AG10803 (cell line): ENCODE measurements at regions not wholly inside any gene's neighbourhood (a gene's known extent, or its start where the extent isn't known, plus 50 kb on each side); places are given as distances from the start of the nearest gene placed in this dataset.

Experiments used
- DNase-seq: peaks from one replicate; pipeline ENCODE4 v3.0.0; 2010; ENCODE audit warnings: low read depth
- H3K4me3 ChIP-seq: 2 replicates; pipeline ENCODE4 v1.5.1; 2011; ENCODE audit warnings: mild to moderate bottlenecking, low read length, control low read depth
- TF ChIP-seq, protein P1 (sequence below): conservative IDR thresholded peaks from 2 replicates; pipeline ENCODE4 v1.5.1; 2011; ENCODE audit warnings: mild to moderate bottlenecking, low read length, control low read depth, inconsistent platforms

DNA sequence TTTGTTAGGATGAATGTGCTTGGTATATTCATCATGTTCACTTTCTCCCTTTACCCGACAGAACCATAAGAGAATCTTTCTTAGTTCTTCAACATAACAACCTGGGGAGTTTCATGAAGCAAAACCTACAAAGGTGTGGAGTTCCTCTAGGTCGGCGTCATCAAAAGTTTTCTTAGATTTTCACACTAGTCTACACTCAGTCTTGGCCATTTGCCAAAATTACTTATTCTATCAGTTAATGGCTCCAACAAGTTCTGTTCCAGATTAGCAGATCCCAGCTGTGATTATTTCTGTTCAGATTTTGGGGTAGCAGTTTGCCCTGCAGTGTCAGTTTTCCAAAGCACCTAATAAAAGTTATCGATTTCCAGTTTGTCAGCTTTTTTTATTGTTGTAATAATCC is 935.8 kb upstream of the RAG2 start:
- H3K4me3 ChIP-seq: no peak overlapping the region
- TF ChIP-seq, protein P1, sequence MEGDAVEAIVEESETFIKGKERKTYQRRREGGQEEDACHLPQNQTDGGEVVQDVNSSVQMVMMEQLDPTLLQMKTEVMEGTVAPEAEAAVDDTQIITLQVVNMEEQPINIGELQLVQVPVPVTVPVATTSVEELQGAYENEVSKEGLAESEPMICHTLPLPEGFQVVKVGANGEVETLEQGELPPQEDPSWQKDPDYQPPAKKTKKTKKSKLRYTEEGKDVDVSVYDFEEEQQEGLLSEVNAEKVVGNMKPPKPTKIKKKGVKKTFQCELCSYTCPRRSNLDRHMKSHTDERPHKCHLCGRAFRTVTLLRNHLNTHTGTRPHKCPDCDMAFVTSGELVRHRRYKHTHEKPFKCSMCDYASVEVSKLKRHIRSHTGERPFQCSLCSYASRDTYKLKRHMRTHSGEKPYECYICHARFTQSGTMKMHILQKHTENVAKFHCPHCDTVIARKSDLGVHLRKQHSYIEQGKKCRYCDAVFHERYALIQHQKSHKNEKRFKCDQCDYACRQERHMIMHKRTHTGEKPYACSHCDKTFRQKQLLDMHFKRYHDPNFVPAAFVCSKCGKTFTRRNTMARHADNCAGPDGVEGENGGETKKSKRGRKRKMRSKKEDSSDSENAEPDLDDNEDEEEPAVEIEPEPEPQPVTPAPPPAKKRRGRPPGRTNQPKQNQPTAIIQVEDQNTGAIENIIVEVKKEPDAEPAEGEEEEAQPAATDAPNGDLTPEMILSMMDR: no peak
- no peak for DNase-seq

DNA sequence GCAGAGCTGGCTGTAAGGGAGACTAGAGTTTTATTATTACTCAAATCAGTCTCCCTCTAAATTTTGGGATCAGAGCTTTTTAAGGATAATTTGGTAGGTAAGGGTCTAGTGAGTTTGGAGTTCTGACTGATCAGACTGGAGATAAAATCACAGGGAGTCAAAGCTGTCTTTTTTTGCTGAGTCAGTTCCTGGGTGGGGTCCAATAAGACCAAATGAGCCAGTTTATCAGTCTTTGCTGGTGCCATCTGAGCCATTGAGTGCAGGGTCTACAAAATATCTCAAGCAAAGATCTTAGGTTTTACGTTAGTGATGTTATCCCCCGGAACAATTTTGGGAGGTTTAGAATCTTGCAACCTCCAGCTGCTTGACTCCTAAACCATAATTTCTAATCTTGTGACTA is 935.1 kb upstream of the RAG2 start:
- TF ChIP-seq, protein P1: no peak
- no peak overlapping the region for H3K4me3 ChIP-seq
- DNase-seq: no peak

GRCh38 chr11:37532271-37532670 is 934.2 kb upstream of the RAG2 start:
- TF ChIP-seq, protein P1: no peak
- no peak for DNase-seq
- no peak overlapping the region for H3K4me3 ChIP-seq

GRCh38 chr11:37527545-37527944 is 929.5 kb upstream of the RAG2 start:
- H3K4me3 ChIP-seq: no peak overlapping the region
- TF ChIP-seq, protein P1: no peak
- no peak for DNase-seq

GRCh38 chr11:37525336-37525735 is 927.3 kb upstream of the RAG2 start:
- H3K4me3 ChIP-seq: no peak overlapping the region
- TF ChIP-seq, protein P1: peak; percentile 17
- DNase-seq: no peak

- no peak for DNase-seq
- no peak overlapping the region for H3K4me3 ChIP-seq
- TF ChIP-seq, protein P1: no peak
Measured at GRCh38 chr11:37519781-37520180, 921.7 kb upstream of the RAG2 start.

- DNase-seq: no peak
- no peak overlapping the region for H3K4me3 ChIP-seq
- TF ChIP-seq, protein P1: no peak
Measured at GRCh38 chr11:37512156-37512780, 914.2 kb upstream of the RAG2 start.
